ENCODE measurements at regions not wholly inside any gene's neighbourhood (a gene's known extent, or its start where the extent isn't known, plus 50 kb on each side); places are given as distances from the start of the nearest gene placed in this dataset.
"Not testable (repeated sequence)": the region's sequence is repeated elsewhere in the genome, so short reads cannot be mapped to it uniquely, and the experiment has no call there.

DNA sequence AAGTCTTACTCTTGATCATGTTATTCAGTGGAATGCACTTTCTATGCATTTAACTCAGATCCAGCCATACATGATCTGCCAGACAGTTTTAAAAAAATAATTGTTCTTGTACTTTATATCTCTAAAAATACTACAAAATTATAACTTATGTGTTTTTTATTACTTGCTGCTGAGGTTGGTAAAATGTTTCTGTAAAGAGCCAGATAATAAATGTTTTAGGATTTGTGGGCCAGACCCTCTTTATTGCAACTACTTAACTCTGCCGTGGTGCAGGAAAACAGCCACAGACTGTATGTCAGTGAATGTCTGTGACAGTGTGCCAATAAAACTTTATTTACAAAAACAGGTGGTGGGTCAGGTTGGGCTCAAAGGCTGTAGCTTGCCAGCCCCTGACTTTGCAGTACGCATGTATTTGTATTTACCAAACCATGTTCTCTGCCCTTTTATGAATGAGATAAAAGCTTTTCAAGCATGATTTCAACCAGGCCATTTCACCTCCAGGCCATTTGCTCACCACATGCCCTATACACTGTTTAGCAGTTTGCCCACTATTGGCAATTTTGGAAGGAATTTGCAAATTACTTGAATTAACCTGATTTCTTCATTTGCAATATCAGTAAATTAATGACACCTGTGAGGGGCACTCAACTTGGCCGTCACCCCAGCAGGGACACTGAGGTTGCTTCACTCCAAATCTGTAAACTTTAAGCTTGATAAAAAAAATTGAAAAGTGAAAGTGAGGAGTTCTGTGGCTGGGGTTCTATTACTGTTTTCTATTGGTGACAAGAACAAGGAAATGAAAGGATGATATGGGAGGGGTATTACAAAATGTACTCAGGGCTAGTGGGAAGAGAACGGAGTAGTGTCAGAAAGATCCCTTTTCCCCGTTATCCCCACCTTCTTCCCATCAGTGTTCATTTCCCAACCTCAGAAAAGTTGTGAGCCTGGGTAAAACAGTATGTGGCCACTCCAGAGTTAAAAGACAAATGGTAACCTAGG, 133.4 kb downstream of the CEBPB start:
- in situ Hi-C loops (cut with MboI; ENCODE audit: low sequenced_read_pairs): no loop called here

GRCh38 chr20:50325215-50325614, 134.6 kb downstream of the CEBPB start:
- in situ Hi-C loops (cut with MboI; ENCODE audit: low sequenced_read_pairs): no loop called here

- in situ Hi-C loops (cut with MboI; ENCODE audit: low sequenced_read_pairs): no loop called here
These were observed 135.0 kb downstream of the CEBPB start for GRCh38 chr20:50325651-50326050.

DNA sequence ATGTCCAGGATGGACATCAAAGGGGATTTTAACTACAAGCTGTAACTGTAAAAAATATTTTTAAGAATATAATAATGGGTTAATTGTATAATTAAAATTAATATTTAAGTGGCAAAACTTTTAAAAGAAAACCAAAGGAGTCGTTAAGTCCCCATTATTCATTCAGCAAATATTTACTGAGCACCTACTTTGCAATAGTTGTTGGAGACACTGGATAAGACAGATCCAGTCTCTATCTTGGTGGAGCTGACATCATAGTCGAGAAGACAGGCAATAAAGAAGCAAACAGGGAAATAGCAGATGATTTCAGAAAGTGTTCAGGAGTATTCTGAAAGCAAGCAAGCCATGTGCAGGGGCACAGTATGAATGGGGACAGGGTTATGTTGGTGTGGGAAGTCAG, 137.0 kb downstream of the CEBPB start:
- in situ Hi-C loops (cut with MboI; ENCODE audit: low sequenced_read_pairs): no loop called here

DNA sequence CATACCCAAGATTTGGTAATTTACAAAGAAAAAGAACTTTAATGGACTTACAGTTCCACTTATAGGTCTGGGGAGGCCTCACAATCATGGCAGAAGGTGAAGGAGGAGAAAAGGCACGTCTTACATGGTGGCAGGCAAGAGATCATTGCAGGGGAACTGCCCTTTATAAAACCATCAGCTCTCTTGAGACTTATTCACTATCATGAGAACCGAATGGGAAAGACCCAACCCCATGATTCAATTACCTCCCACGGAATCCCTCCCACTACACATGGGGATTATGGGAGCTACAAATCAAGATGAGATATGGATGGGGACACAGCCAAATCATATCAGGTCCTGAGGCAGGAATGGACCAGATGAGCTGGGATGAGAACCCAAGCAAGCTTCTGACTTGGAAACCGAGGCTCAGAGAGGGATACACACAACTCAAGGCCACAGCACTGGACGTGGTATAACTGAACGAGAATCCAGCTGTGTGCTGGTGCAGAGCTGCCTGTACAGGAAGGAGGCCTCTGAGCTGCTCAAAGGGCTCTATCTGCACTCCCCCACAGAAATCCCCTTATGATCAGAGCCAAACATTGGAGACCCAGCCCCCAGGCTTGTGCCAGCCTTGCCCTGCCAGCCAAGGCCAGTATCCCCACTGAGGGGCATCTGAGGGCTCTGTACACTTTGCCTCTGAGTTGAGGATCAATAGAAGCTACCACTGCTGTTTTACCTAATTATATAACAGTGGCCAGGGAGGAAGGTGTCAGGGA, 137.8 kb downstream of the CEBPB start:
- in situ Hi-C loops (cut with MboI; ENCODE audit: low sequenced_read_pairs): no loop called here

DNA sequence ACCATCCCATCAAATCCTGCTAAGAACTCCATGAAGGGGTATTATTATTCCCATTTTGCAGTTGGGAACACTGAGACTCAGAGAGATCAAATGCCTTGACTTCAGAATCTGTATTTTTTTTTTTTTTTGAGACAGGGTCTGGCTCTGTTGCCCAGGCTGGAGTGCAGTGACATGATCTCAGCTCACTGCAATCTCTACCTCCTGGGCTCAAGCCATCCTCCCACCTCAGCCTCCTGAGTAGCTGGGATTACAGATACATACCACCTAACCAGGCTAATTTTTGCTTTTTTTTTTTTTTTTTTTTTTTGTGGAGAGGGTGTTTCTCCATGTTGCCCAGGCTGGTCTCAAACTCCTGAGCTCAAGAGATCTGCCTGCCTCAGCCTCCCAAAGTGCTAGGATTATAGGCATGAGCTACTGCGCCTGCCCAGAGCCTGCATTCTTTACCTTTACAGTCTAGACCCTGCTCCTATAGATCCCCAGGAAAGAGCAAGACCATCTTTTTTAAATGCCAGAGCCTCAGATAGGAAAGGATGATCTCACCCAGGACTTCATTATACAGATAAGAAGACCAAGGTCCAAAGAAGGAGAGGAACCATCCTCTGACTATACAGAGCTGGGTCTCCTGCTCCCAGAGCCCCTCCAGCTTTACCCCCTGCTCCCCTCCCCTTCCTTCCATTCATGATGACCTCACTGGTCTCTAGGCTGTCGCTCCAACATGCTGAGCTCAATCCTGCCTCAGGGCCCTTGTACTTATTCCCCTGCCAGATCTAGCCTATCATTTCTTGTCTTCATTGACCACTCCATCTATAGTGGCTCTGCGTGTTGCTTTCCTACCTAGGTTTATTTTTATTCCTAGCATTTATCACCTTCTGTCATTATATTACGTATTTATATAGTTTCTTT, 138.6 kb downstream of the CEBPB start:
- in situ Hi-C loops (cut with MboI; ENCODE audit: low sequenced_read_pairs): no loop called here

DNA sequence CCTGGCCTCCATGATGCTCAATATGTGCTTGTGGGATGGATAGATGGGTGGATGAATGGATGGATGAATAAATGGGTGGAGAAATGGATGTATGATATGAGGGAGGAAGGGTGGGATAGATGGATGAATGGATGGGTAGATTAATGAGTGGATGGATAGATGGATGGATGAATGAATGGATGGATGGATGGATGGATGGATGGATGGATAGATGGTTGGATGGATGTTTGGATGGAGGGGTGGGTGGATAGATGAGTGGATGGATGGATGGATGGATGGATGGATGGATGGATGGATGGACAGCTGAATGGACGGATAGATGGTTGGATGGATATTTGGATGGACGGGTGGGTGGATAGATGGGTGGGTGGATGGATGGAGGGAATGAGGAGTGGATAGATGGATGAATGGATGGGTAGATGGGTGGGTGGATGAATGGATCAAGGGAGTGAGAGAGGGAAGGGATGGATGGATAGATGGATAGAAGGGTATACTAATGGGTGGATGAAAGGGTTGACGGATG, 139.4 kb downstream of the CEBPB start:
- in situ Hi-C loops (cut with MboI; ENCODE audit: low sequenced_read_pairs): no loop called here

DNA sequence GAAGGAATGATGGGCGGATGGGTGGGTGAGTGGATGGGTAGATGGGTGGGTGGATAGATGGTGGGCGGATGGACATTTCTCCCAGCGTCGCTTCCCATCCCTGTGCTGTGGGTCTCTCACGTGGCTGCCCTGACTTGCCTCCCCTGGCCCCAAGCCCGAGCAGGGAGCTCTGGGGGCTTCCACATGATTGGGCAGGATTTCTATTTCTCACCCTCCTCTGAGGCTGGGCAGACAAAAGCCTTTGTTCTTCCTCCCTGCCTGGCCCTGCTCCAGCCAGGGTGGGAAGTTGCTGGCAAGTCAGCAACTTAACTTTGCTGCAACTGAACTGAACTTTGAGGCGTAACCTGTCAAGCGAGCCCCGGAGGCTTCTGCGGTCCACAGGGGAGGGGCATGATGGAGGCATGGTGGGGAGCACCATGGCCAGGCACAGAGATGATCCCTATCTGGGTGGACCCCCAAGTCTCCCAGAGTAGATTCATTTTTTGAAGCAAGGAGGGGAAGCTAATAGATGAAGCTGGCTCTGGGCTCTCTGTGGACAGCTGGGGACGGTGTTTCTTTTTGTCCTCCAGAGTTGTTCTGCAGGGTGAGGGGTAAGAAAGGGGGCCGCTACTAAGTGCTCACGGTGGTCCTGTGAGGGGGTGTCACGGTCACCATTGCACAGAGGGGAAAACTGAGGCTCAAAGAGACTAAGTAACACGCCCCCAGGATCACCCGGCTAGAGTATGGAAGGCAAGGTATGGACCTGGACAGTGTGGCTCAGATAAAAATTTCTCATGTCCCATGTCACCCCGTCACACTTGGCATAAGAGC, 140.1 kb downstream of the CEBPB start:
- in situ Hi-C loops (cut with MboI; ENCODE audit: low sequenced_read_pairs): no loop called here

DNA sequence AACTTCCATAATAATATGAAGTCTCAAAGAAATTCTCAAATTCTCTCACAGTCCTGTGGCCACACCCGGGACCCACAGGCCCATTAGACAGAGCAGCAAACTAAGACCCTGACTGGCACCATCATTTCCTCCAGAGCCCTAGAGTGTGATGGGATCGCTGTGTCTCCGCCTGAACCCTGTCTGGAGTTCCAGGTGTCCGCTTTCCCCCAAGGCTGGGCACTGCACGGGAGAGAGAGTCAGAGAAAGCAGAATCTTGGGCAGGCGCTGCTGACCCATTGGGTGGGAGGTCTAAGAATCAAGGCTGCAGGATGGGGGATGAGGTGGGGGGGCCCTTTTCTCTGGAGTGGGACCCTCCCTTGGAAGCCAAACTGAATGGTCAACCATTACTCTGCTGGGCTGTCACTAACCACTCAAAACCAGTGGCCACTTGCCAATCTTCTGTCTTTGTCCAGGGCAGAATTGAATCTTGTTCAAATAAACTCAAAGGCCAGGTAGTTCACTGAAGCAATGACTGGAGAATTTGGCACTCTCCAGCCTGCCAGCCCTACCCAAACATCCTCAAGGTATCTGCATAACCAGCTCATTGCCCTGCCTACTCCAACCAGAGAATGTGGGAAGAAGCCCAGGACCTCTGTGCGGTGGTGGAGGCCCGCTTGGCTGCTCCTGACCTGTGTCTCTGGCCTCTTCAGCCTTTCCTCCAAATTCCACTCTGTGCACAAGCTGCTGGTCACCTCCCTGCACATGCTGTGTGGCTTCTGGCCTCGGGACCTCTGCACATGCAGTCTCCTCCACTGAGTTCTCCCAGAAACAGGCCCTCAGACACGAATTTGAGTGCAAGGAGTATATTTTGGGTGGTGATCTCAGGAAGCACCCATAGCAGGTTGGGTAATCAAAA, 141.1 kb downstream of the CEBPB start:
- in situ Hi-C loops (cut with MboI; ENCODE audit: low sequenced_read_pairs): no loop called here

DNA sequence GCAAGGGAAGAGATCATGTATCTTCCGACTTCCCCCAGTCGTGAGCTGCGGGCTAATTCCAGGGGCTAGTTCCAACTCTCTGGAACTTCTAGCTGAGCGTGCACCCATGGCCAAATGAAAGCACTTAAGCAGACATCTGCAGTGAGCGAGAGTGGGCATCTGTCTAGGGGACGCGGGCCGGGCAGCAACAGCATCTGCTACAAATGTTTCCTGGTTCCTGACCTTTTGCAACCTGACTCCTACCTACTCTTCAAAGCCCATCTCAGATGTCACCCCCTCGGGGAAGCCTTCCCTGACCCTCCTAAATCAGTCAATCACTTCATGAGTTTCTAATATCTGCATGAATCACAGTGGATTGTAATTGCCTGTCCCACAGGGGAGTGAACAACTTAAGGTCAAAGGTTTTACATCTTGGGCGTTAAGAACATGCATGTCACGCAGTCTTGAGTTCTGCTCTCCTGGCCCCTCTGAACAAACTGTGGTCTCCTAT, 141.9 kb downstream of the CEBPB start:
- in situ Hi-C loops (cut with MboI; ENCODE audit: low sequenced_read_pairs): no loop called here

DNA sequence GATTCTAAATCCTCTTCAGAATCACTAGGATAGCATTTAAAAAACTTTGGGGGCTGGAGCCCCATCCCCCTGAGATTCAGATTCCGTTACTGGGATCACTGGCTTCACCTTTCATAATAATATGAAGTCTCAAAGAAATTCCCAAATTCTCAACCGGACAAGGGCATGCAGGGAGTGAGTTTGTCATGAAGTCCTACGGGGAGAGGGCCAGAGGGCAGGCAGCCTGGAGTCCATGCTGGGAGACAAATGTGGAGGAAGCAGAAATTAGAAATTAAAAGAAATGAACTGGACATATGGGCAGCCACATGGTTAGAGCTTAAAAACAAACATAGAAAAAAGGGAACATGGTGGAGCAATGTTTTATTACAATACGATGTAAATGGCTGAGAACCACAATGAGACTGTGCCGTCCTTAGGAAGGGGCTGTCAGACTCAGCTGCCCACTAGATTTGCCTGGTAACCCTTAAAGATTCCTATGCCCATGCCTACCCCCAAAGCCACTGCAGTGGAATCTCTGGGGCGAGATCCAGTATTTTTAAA, 142.6 kb downstream of the CEBPB start:
- in situ Hi-C loops (cut with MboI; ENCODE audit: low sequenced_read_pairs): no loop called here

DNA sequence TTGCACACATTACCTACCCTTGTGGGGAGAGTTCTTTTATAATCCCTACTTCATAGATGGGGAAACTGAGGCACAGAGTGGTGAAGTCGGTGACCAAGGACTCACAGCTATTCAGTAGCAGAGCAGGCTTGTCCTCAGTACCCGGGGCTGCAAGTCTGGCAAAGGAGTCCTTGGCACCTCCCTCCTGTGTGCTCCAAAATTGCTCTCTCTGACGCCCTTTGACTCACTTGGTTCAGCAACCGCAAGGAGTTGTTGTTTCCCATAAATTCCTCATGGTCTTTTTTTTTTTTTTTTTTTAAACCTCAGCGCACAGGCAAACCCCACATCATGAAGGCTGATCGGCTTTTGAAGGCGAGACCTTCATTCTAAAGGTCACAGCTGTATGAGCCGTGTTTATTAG, 143.2 kb downstream of the CEBPB start:
- in situ Hi-C loops (cut with MboI; ENCODE audit: low sequenced_read_pairs): no loop called here

- in situ Hi-C loops (cut with MboI; ENCODE audit: low sequenced_read_pairs): not testable (repeated sequence)
These were observed 143.9 kb downstream of the CEBPB start for GRCh38 chr20:50334512-50334911.

DNA sequence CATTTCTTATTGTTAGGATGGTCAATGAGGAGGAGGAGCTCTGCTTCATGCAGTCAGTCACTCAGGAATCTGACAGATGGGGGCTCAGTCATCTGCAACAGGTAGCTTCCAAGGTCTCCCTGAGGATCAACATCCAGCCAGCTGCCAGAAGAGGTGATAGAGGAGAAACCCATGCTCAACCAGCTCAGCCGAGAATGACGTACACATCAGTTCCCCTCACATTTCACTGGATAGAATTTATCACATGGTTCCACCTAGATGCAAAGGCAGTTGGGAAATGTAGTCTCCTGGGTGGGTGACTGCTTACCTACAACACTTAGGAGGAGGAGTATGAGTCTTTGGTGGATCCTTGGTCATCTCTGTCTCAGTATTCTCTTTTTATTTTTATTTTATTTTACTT, 144.5 kb downstream of the CEBPB start:
- in situ Hi-C loops (cut with MboI; ENCODE audit: low sequenced_read_pairs): no loop called here

DNA sequence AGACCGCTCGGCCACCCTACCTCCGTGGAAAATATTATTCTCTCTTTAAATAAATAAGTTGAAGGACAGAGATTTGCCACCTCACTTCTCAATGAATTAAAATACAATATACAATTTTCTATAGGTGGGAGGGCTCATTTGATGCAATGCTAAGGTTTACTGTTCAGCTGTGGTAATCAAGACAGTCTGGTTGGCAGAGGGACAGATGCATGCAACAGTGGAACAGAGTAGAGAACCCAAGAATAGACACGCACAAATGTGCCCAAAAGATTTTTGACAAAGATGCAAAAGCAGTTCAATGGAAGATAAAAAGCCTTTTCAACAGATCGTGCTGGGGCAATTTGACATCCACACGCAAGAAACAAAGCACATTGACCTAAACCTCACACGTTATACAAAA, 145.2 kb downstream of the CEBPB start:
- in situ Hi-C loops (cut with MboI; ENCODE audit: low sequenced_read_pairs): no loop called here

DNA sequence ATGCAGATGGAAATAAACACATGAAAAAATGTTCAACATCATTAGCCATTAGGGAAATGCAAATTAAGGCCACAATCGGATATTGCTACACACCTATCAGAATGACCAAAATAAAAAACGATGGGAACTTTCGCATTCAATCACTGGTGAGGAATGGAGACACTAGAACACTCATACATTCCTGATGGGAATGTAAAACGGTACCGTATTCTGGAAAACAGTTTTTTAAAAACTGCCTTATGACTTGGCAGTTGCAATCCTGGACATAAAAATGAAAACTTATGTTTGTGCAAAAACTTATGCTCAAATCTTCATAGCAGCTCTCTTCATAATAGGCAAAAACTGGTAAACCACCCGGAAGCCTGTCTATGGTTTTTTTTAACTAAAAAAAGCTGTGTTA, 146.0 kb downstream of the CEBPB start:
- in situ Hi-C loops (cut with MboI; ENCODE audit: low sequenced_read_pairs): no loop called here

DNA sequence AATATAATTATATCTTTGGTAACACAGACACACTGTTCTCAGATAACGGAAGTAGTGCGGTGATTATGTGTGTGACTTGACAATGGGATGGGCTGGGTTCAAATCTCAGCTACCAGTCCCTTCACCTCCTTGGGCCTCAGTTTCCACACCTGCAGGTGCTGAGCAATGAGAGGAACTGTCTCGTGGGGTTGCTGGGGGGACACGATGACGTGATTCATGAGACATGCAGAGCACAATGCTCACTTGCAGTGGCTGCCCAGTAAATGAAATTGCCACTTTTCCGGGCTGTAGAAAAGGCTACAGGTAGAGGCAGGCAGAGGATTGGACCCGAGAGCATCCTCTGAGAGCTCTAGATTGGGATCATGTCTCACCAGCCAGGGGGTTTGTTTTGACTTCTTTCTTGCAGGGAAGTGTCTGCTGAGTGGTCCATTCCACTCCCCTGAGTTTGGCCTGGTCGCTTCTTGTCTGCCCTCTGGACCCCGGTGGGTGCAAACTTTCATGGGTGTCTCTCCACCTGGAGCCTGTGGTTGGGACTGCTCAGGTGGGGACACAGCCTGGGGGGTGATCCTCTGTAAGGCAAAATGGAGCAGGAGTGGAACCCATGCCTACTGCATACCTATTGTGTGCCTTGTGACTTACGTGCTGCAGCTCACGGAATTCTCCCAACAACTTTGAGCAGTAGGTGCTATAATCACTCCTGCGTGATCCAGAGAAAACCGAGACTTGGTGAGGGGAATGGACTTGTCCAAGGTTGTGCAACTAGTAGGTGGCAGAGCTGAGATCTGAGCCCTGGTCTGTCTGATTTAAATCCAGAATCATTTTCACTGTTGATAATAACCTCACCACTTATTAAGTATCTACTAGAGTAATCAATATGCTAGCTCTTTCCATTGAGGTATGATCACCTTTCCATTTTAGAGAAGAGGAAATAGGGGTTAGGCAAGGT, 147.2 kb downstream of the CEBPB start:
- in situ Hi-C loops (cut with MboI; ENCODE audit: low sequenced_read_pairs): no loop called here

All from HL-60/S4 treated with phorbol 12-myristate 13-acetate at 8.2 ng/mL for 4 days and 3 days (cell line).